GM20000 (cell line): ENCODE measurements at regions not wholly inside any gene's neighbourhood (a gene's known extent, or its start where the extent isn't known, plus 50 kb on each side); places are given as distances from the start of the nearest gene placed in this dataset.
"Not testable (repeated sequence)": the region's sequence is repeated elsewhere in the genome, so short reads cannot be mapped to it uniquely, and the experiment has no call there.

Source experiments
- DNase-seq: peaks from one replicate; pipeline ENCODE4 v3.0.0; 2012; ENCODE audit warnings: low spot score
- TF ChIP-seq, protein P1 (sequence below): IDR thresholded peaks from 2 replicates; pipeline ENCODE4 v1.5.1; 2012; ENCODE audit warnings: mild to moderate bottlenecking, control low read depth; ENCODE audit errors: extremely low read depth, missing control alignments

DNA sequence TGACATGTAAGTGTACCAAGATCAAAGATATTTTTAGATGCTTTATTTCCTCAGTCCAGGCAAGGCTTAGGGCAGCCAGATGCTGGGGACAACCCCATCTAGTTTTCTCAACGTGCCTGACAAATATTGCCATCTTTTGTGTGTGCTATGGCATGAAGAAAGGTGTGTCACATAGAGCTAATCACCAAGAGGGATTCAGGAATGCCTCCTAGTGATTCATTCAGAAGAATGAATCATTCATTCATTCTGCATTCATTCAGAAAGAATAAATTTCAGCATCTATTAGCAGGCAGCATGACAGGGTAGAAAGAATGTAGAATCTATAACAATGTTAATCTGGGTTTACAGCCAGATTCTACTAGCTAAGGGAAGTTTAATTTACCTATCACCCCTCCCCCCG, 75.4 kb upstream of the LRRC4C start:
- DNase-seq = no peak
- TF ChIP-seq, protein P1, sequence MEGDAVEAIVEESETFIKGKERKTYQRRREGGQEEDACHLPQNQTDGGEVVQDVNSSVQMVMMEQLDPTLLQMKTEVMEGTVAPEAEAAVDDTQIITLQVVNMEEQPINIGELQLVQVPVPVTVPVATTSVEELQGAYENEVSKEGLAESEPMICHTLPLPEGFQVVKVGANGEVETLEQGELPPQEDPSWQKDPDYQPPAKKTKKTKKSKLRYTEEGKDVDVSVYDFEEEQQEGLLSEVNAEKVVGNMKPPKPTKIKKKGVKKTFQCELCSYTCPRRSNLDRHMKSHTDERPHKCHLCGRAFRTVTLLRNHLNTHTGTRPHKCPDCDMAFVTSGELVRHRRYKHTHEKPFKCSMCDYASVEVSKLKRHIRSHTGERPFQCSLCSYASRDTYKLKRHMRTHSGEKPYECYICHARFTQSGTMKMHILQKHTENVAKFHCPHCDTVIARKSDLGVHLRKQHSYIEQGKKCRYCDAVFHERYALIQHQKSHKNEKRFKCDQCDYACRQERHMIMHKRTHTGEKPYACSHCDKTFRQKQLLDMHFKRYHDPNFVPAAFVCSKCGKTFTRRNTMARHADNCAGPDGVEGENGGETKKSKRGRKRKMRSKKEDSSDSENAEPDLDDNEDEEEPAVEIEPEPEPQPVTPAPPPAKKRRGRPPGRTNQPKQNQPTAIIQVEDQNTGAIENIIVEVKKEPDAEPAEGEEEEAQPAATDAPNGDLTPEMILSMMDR = no peak

DNA sequence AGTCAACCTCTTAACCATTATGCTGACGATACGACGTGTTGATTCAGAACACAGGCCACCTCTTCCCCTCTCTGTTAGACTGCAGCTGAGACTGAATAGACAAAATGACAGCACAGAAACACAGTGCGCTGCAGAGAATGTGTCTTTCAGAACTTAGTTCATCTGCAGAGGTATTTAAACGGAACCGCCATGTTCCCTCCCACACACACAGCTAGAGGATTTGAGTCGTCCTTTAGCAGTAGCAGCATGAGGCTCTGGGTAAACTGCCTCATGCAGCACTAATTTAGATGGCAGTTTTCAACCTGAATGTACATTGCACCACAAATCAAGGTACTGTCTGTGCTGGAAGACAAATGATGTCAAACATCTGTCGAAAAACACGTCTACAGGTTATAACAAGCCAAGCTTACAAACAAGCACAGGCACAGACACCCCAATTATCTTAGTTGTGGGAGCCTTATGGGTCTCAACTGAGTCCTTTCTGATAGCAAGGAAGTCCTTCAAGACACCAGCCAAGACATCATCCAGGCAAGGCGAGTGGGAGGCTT, 76.6 kb upstream of the LRRC4C start:
- TF ChIP-seq, protein P1 = no peak
- DNase-seq = no peak

DNA sequence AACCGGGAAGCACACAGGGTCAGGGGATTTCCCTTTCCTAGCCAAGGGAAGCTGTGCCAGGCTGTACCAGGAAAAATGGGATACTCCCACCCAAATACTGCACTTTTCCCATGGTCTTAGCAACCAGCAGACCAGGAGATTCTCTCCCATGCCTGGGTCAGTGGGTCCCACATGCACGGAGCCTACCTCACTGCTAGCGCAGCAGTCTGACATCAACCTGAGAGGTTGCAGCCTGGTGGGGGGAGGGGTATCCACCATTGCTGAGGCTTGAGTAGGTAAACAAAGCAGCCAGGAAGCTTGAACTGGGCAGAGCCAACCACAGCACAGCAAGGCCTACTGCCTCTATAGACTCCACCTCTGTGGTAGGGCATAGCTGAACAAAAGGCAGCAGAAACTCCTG, 85.5 kb upstream of the LRRC4C start:
- DNase-seq = not testable (repeated sequence)

DNA sequence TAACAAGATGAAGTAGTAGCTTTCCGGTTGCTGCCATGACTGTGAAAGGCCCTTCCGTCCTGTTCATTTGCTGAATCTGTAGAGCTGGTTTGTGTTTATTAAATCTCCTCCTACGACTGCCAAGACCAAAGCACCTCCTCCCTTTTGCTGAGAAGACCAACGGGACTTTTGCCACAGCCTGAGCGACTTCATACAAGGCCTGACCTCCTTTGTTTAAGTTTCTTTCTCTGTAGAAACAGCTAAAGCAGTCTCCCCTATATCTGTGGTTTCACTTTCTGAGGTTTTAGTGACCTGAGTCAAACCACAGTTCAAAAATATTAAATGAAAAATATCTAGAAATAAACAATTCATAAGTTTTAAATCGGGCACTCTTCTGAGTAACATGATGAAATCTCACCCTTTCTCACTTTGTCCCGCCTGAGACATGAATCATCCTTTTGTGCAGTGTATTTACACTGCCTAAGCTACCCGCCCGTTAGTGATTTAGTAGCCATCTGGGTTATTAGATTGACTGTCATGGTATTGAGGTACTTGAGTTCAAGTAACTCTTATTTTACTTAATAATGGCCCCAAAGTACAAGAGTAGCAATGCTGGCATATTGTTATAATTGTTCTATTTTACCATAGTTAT, 119.1 kb upstream of the LRRC4C start:
- no peak for DNase-seq
- TF ChIP-seq, protein P1 = no peak

DNA sequence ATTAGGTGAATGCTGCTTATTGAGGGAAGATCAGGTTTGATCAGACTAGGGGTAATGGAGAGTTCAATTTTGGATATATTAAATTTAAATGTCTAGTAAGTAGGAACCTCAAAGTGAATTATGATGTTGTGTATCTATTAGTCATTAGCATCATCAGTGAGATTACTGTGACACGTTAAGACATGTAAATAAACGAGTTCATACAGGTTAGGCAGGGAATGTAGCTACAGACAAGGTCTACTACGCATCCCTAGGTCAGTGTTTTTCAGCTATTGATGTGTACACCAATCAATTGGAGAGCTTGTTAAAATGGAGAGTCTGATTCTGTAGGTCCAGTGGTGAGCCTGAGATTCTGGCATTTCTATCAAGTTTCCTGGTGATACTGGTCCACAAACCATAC, 120.1 kb upstream of the LRRC4C start:
- TF ChIP-seq, protein P1 = no peak
- DNase-seq = no peak

DNA sequence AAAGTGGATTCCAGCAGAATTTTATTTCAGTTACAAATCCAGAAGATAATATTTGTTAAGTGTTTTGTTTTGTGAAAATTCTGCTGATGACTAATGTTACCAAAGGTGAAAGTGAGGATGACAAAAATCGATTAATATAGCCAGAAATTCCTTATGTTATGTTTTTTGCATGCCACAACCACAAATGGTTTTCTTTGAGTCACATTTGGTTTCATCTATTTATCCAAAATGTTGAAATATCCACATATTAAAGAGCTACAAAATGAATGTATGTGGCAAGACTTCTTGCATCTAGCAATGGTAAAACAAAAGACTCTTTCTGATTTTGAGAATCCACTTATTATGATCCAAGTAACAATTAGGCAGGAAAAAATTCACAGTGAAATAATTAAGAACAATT, 150.1 kb upstream of the LRRC4C start:
- no peak for DNase-seq
- TF ChIP-seq, protein P1 = no peak

DNA sequence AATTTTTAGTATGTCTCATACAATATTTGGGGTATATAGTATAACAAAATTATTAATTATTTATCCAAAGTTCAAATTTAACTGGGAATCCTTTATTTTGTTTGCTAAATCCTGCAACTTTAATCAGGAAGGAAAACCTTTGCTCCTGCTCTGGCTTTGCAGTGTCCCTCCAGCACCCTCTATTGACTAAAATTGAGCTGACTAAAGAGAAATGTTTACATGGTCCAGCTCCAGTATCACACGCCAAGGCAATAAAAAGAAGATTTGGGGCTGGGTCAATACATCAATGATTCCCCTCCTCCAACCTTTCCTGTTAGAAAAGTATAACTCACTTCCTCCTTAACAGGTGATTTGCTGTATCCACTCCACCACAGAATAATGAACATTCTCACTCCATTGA, 153.0 kb upstream of the LRRC4C start:
- TF ChIP-seq, protein P1 = no peak
- no peak for DNase-seq

DNA sequence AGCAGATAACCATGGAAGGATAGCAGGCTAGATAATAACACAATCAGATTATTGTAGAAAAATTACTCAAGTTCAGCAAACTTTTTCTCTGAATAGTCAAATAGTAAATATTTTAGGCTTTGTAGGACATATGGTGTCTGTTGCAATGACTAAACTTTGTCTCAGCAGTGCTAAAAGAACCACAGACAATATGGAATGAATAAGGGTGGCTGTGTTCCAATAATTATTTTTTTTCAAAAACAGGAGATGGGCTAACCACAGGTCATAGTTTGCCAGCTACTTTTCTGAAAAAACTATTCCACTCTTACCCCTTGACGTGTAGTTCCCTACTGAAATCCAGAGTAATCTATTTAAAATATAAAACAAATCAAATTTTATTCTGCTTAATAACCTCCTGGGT, 153.9 kb upstream of the LRRC4C start:
- TF ChIP-seq, protein P1 = no peak
- no peak for DNase-seq
